Anterior cingulate cortex (tissue), 58 donors: ENCODE measurements at regions not wholly inside any gene's neighbourhood (a gene's known extent, or its start where the extent isn't known, plus 50 kb on each side); places are given as distances from the start of the nearest gene placed in this dataset.

Source experiments
- DNase-seq, 58 donors: peaks; one replicate each; lab custom pipeline; 2025; lab: John Stamatoyannopoulos, UW

- no peak for DNase-seq
Observed at GRCh38 chr12:59093073-59093772, 172.9 kb upstream of the LRIG3 start.

- no peak for DNase-seq
Observed at GRCh38 chr12:59088673-59089072, 168.4 kb upstream of the LRIG3 start.

- no peak for DNase-seq
Observed at GRCh38 chr12:59087691-59088090, 167.4 kb upstream of the LRIG3 start.

GRCh38 chr12:59087077-59087673 is 166.9 kb upstream of the LRIG3 start:
- DNase-seq: no peak

GRCh38 chr12:59086126-59086525 is 165.8 kb upstream of the LRIG3 start:
- no peak for DNase-seq

GRCh38 chr12:59085690-59086089 is 165.4 kb upstream of the LRIG3 start:
- no peak for DNase-seq

- DNase-seq: no peak
Observed at GRCh38 chr12:59084511-59085375, 164.4 kb upstream of the LRIG3 start.

GRCh38 chr12:59082952-59083351 is 162.6 kb upstream of the LRIG3 start:
- no peak for DNase-seq

- no peak for DNase-seq
Observed at GRCh38 chr12:59080101-59080500, 159.8 kb upstream of the LRIG3 start.

GRCh38 chr12:59079472-59079871 is 159.2 kb upstream of the LRIG3 start:
- no peak for DNase-seq

GRCh38 chr12:59079002-59079401 is 158.7 kb upstream of the LRIG3 start:
- DNase-seq: no peak

GRCh38 chr12:59077575-59078426 is 157.5 kb upstream of the LRIG3 start:
- DNase-seq: peak in 1 of 58 donors; percentile 35

- no peak for DNase-seq
Observed at GRCh38 chr12:59077153-59077552, 156.8 kb upstream of the LRIG3 start.

- no peak for DNase-seq
Observed at GRCh38 chr12:59076622-59077021, 156.3 kb upstream of the LRIG3 start.

- DNase-seq: no peak
Observed at GRCh38 chr12:59075968-59076490, 155.7 kb upstream of the LRIG3 start.

GRCh38 chr12:59075141-59075540 is 154.8 kb upstream of the LRIG3 start:
- no peak for DNase-seq

GRCh38 chr12:59070322-59070933 is 150.1 kb upstream of the LRIG3 start:
- no peak for DNase-seq

GRCh38 chr12:59069516-59069915 is 149.2 kb upstream of the LRIG3 start:
- DNase-seq: no peak

GRCh38 chr12:59068436-59068835 is 148.1 kb upstream of the LRIG3 start:
- DNase-seq: no peak

GRCh38 chr12:59067083-59067482 is 146.8 kb upstream of the LRIG3 start:
- DNase-seq: no peak
